T-helper 17 cell (primary cell): ENCODE measurements at regions not wholly inside any gene's neighbourhood (a gene's known extent, or its start where the extent isn't known, plus 50 kb on each side); places are given as distances from the start of the nearest gene placed in this dataset.

Experiments
- ATAC-seq: fragments of 150-1000 bp; cut with Tn5 transposase; 2 replicates; pipeline ENCODE4 v1.10.0; 2021; ENCODE audit warnings: mild to moderate bottlenecking, moderate library complexity
- DNase-seq, 3 donors: peaks; one replicate each; pipeline versions ENCODE4 v3.0.0 to v3.0.0-alpha.2; 2020 to 2021
- H3K9me3 ChIP-seq: one replicate; pipeline ENCODE4 v1.7.0; 2013; ENCODE audit warnings: low read length, mild to moderate bottlenecking; ENCODE audit not compliant: control insufficient read depth, poor library complexity, severe bottlenecking
- H3K27ac Mint-ChIP-seq: one replicate; pipeline ENCODE4 v1.8.0; 2022; ENCODE audit warnings: mild to moderate bottlenecking, moderate library complexity, mixed read lengths
- H3K27me3 Mint-ChIP-seq: one replicate; pipeline ENCODE4 v1.8.0; 2022; ENCODE audit warnings: mixed read lengths
- H3K36me3 Mint-ChIP-seq: one replicate; pipeline ENCODE4 v1.8.0; 2022; ENCODE audit warnings: low read depth, mixed read lengths
- H3K4me1 Mint-ChIP-seq: one replicate; pipeline ENCODE4 v1.8.0; 2022; ENCODE audit warnings: mild to moderate bottlenecking, mixed read lengths
- H3K4me3 Mint-ChIP-seq: one replicate; pipeline ENCODE4 v1.8.0; 2022; ENCODE audit warnings: mild to moderate bottlenecking, moderate library complexity, mixed read lengths

GRCh38 chr7:21215307-21215706 is 212.6 kb upstream of the SP4 start:
- no peak overlapping the region for H3K4me3 Mint-ChIP-seq
- peaks cover 2% of the 10 kb centered on the region for H3K4me1 Mint-ChIP-seq
- peaks cover 3% of the 10 kb centered on the region for H3K36me3 Mint-ChIP-seq
- H3K9me3 ChIP-seq: no peaks in the 10 kb centered on the region
- DNase-seq (no peak), ATAC-seq (no peak)
- no peak overlapping the region for H3K27ac Mint-ChIP-seq
- peaks cover 23% of the 10 kb centered on the region for H3K27me3 Mint-ChIP-seq

GRCh38 chr7:21217365-21217764 is 210.5 kb upstream of the SP4 start:
- Mint-ChIP-seq H3K4me1 (no peaks in the 10 kb centered on the region), H3K27ac (no peak overlapping the region), H3K4me3 (no peak overlapping the region), H3K27me3 (peaks cover 10% of the 10 kb centered on the region), H3K36me3 (no peaks in the 10 kb centered on the region)
- ATAC-seq (no peak), DNase-seq (no peak)
- H3K9me3 ChIP-seq: no peaks in the 10 kb centered on the region

- H3K4me1 Mint-ChIP-seq: no peaks in the 10 kb centered on the region
- no peak for DNase-seq
- no peaks in the 10 kb centered on the region for H3K36me3 Mint-ChIP-seq
- no peak overlapping the region for H3K27ac Mint-ChIP-seq
- ATAC-seq: no peak
- H3K27me3 Mint-ChIP-seq: peaks cover 4% of the 10 kb centered on the region
- no peak overlapping the region for H3K4me3 Mint-ChIP-seq
- no peaks in the 10 kb centered on the region for H3K9me3 ChIP-seq
These were observed 209.7 kb upstream of the SP4 start for GRCh38 chr7:21218155-21218554.

GRCh38 chr7:21221130-21221529 is 206.8 kb upstream of the SP4 start:
- Mint-ChIP-seq H3K4me3 (no peak overlapping the region), H3K27ac (no peak overlapping the region), H3K27me3 (peaks cover 14% of the 10 kb centered on the region), H3K36me3 (no peaks in the 10 kb centered on the region), H3K4me1 (no peaks in the 10 kb centered on the region)
- DNase-seq (no peak), ATAC-seq (no peak)
- no peaks in the 10 kb centered on the region for H3K9me3 ChIP-seq

- no peak overlapping the region for H3K4me3 Mint-ChIP-seq
- ATAC-seq (no peak), DNase-seq (no peak)
- H3K27me3 Mint-ChIP-seq: peaks cover 64% of the 10 kb centered on the region
- H3K27ac Mint-ChIP-seq: no peak overlapping the region
- peaks cover 2% of the 10 kb centered on the region for H3K36me3 Mint-ChIP-seq
- no peaks in the 10 kb centered on the region for H3K9me3 ChIP-seq
- H3K4me1 Mint-ChIP-seq: no peaks in the 10 kb centered on the region
These were observed 189.3 kb upstream of the SP4 start for GRCh38 chr7:21238400-21239116.

GRCh38 chr7:21243265-21243664 is 184.6 kb upstream of the SP4 start:
- ATAC-seq (no peak), DNase-seq (no peak)
- Mint-ChIP-seq H3K36me3 (no peaks in the 10 kb centered on the region), H3K4me3 (no peak overlapping the region), H3K27ac (no peak overlapping the region), H3K27me3 (peaks cover 70% of the 10 kb centered on the region), H3K4me1 (no peaks in the 10 kb centered on the region)
- H3K9me3 ChIP-seq: no peaks in the 10 kb centered on the region

- Mint-ChIP-seq H3K4me3 (no peak overlapping the region), H3K4me1 (peaks cover 4% of the 10 kb centered on the region), H3K27ac (no peak overlapping the region)
These were observed 176.6 kb upstream of the SP4 start for GRCh38 chr7:21251151-21251800.

GRCh38 chr7:21253740-21254687 is 173.9 kb upstream of the SP4 start:
- H3K4me3 Mint-ChIP-seq: no peak overlapping the region
- peaks cover 66% of the 10 kb centered on the region for H3K27me3 Mint-ChIP-seq
- H3K27ac Mint-ChIP-seq: no peak overlapping the region
- H3K4me1 Mint-ChIP-seq: peaks cover 7% of the 10 kb centered on the region
- H3K36me3 Mint-ChIP-seq: peaks cover 3% of the 10 kb centered on the region
- no peaks in the 10 kb centered on the region for H3K9me3 ChIP-seq
- DNase-seq (peak in 1 of 3 donors; percentile 6), ATAC-seq (peak; percentile 72)

More at GRCh38 chr7:21251151-21251800, 176.6 kb upstream of the SP4 start:
- H3K9me3 ChIP-seq: no peaks in the 10 kb centered on the region
- DNase-seq (no peak), ATAC-seq (no peak)
- Mint-ChIP-seq H3K36me3 (no peaks in the 10 kb centered on the region), H3K27me3 (peaks cover 76% of the 10 kb centered on the region)

GRCh38 chr7:21256310-21256877 is 171.5 kb upstream of the SP4 start:
- Mint-ChIP-seq H3K4me3 (no peak overlapping the region), H3K36me3 (peaks cover 3% of the 10 kb centered on the region), H3K27ac (no peak overlapping the region), H3K4me1 (peaks cover 2% of the 10 kb centered on the region), H3K27me3 (peaks cover 43% of the 10 kb centered on the region)
- no peak for DNase-seq
- H3K9me3 ChIP-seq: no peaks in the 10 kb centered on the region
- ATAC-seq: no peak

- no peak for ATAC-seq
- Mint-ChIP-seq H3K27ac (no peak overlapping the region), H3K4me3 (no peak overlapping the region), H3K27me3 (peaks cover 12% of the 10 kb centered on the region), H3K36me3 (peaks cover 3% of the 10 kb centered on the region), H3K4me1 (peaks cover 10% of the 10 kb centered on the region)
- no peak for DNase-seq
- H3K9me3 ChIP-seq: no peaks in the 10 kb centered on the region
These were observed 166.9 kb upstream of the SP4 start for GRCh38 chr7:21260939-21261338.

GRCh38 chr7:21261627-21262594 is 166.0 kb upstream of the SP4 start:
- H3K4me3 Mint-ChIP-seq: no peak overlapping the region
- H3K4me1 Mint-ChIP-seq: peaks cover 10% of the 10 kb centered on the region
- peaks cover 12% of the 10 kb centered on the region for H3K27me3 Mint-ChIP-seq
- peak in 1 of 3 donors; percentile 11 for DNase-seq
- peak; percentile 72 for ATAC-seq
- peaks cover 3% of the 10 kb centered on the region for H3K36me3 Mint-ChIP-seq
- H3K9me3 ChIP-seq: no peaks in the 10 kb centered on the region
- H3K27ac Mint-ChIP-seq: no peak overlapping the region

- ATAC-seq: no peak
- Mint-ChIP-seq H3K27ac (no peak overlapping the region), H3K27me3 (no peaks in the 10 kb centered on the region), H3K4me3 (no peak overlapping the region), H3K36me3 (no peaks in the 10 kb centered on the region), H3K4me1 (no peaks in the 10 kb centered on the region)
- no peak for DNase-seq
- H3K9me3 ChIP-seq: no peaks in the 10 kb centered on the region
These were observed 158.9 kb upstream of the SP4 start for GRCh38 chr7:21269021-21269420.
